ENCODE measurements at regions not wholly inside any gene's neighbourhood (a gene's known extent, or its start where the extent isn't known, plus 50 kb on each side); places are given as distances from the start of the nearest gene placed in this dataset.

DNA sequence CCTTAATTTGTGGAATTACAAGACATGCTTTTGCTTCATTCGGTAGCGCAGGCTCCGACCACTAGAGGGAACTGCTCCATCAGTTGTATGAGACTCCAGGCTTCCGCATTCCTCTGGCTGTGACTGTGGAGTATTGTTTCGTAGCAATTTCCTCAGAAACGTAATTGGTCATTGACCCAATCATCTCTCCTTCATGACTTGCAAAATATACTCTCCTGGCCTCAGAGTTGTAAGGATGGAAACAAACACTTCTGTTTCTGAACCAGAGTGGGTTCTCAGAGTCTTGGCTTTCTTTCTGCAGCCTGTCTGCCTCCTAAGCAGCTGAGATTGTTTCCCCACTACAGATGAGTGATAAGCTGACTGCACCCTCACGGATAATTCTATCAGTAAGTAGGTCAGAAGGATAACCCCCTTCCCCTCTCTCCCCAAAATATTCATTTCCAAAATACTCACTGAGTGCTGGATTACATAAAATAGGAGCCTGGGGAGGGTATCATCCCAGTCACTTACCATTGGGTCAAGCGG, 146.8 kb upstream of the ZC3H12C start (continued):
- TF ChIP-seq, protein P1, sequence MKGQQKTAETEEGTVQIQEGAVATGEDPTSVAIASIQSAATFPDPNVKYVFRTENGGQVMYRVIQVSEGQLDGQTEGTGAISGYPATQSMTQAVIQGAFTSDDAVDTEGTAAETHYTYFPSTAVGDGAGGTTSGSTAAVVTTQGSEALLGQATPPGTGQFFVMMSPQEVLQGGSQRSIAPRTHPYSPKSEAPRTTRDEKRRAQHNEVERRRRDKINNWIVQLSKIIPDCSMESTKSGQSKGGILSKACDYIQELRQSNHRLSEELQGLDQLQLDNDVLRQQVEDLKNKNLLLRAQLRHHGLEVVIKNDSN (IDR thresholded peaks at IDR 0.05; ENCODE audit: borderline replicate concordance, low read depth): no peak
- TF ChIP-seq GATA2 (CRISPR knock-in tag; IDR thresholded peaks at IDR 0.05): no peak
- no peak for TF ChIP-seq USF2 (IDR thresholded peaks at IDR 0.05; ENCODE audit: borderline replicate concordance, low read depth, low read length)
- TF ChIP-seq, protein P2, sequence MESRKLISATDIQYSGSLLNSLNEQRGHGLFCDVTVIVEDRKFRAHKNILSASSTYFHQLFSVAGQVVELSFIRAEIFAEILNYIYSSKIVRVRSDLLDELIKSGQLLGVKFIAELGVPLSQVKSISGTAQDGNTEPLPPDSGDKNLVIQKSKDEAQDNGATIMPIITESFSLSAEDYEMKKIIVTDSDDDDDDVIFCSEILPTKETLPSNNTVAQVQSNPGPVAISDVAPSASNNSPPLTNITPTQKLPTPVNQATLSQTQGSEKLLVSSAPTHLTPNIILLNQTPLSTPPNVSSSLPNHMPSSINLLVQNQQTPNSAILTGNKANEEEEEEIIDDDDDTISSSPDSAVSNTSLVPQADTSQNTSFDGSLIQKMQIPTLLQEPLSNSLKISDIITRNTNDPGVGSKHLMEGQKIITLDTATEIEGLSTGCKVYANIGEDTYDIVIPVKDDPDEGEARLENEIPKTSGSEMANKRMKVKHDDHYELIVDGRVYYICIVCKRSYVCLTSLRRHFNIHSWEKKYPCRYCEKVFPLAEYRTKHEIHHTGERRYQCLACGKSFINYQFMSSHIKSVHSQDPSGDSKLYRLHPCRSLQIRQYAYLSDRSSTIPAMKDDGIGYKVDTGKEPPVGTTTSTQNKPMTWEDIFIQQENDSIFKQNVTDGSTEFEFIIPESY (IDR thresholded peaks at IDR 0.05; ENCODE audit: borderline replicate concordance, low read depth): no peak
- peak; percentile 49; the same call in 1 of the 2 replicates for TF ChIP-seq SIN3A (IDR thresholded peaks at IDR 0.05; ENCODE audit: borderline replicate concordance, low read depth, low read length)

- Histone ChIP-seq H2AFZ (ENCODE audit: low read depth) (no peak overlapping the region), H3K9me3 (no peaks in the 10 kb centered on the region), H3F3A (replicated peaks; ENCODE audit: insufficient read depth) (no peaks in the 10 kb centered on the region), H3K36me3 (replicated peaks in 1 of 2; ENCODE audit: control insufficient read depth in 1 of 2, insufficient read depth in 2 of 2, low read length in 1 of 2) (no peaks in the 10 kb centered on the region), H3K27ac (ENCODE audit: low read depth in 2 of 2, low read length in 1 of 2) (no peak overlapping the region), H3K4me1 (ENCODE audit: control insufficient read depth in 1 of 2, insufficient read depth in 2 of 2, low read depth in 1 of 2, low read length in 1 of 2) (peaks cover 0 to 25% of the 10 kb centered on the region in 2 experiments; a peak in 1 of 4 replicates), H3K79me2 (ENCODE audit: insufficient read depth) (no peaks in the 10 kb centered on the region), H3K9ac (no peak overlapping the region), H3K9me2 (no peaks in the 10 kb centered on the region), H4K20me1 (ENCODE audit: insufficient read depth) (no peaks in the 10 kb centered on the region), H3K4me2 (no peak overlapping the region), H3K4me3 (ENCODE audit: low read depth in 2 of 2, low read length in 1 of 2) (no peak overlapping the region), H3K27me3 (ENCODE audit: insufficient read depth) (no peaks in the 10 kb centered on the region)
- 70% methylated on average over 1 of the region's 2 CpGs for WGBS (ENCODE audit: low lambda C conversion rate)
- TF ChIP-seq MEF2A (IDR thresholded peaks at IDR 0.05; ENCODE audit: borderline replicate concordance, low read depth): no peak
- no peak for TF ChIP-seq ELF1 (IDR thresholded peaks at IDR 0.05)
- no peak for TF ChIP-seq PBX3 (IDR thresholded peaks at IDR 0.05)
- no peak for TF ChIP-seq RAD21 (IDR thresholded peaks at IDR 0.05; ENCODE audit: low read length)
- no peak for TF ChIP-seq EZH2phosphoT487 (IDR thresholded peaks at IDR 0.05; ENCODE audit: borderline replicate concordance, low read depth)
- no peak for TF ChIP-seq FOSL2 (IDR thresholded peaks at IDR 0.05; ENCODE audit: borderline replicate concordance, low read depth)
- no peak for TF ChIP-seq FOXJ3 (CRISPR knock-in tag; IDR thresholded peaks at IDR 0.05)
- TF ChIP-seq MAX (IDR thresholded peaks at IDR 0.05; ENCODE audit: low read depth): no peak
- no peak for TF ChIP-seq GABPA (IDR thresholded peaks at IDR 0.05; ENCODE audit: low read depth)
- no peak for TF ChIP-seq RCOR1 (IDR thresholded peaks at IDR 0.05; ENCODE audit: low read length)
- no peak for TF ChIP-seq TAF1 (IDR thresholded peaks at IDR 0.05; ENCODE audit: borderline replicate concordance, low read depth, low read length)
- TF ChIP-seq RFX5 (IDR thresholded peaks at IDR 0.05; ENCODE audit: low read length): no peak
- DNase-seq: no peak
- ChIA-PET POLR2A (no interaction called here), CTCF (interaction anchor here (0.7 to 1.0 kb wide), 3 partner anchors 15 to 516 kb away, joined by 3 read pairs; no protein-coding TSS in a partner anchor)
Measured at GRCh38 chr11:109954534-109954933, 138.7 kb upstream of the ZC3H12C start.

All from SK-N-SH (cell line).